SK-N-SH (cell line): ENCODE measurements at regions not wholly inside any gene's neighbourhood (a gene's known extent, or its start where the extent isn't known, plus 50 kb on each side); places are given as distances from the start of the nearest gene placed in this dataset.
"Not testable (repeated sequence)": the region's sequence is repeated elsewhere in the genome, so short reads cannot be mapped to it uniquely, and the experiment has no call there.

ENCODE experiments used
- CTCF ChIA-PET: fragments of 300-600, 350-600 bp; formaldehyde crosslinking; extraction: SDS; loops from one replicate; lab custom pipeline; 2021; lab: Yijun Ruan, JAX
- POLR2A ChIA-PET: fragments of 350-600 bp; sonication (Branson Sonifier 250); formaldehyde crosslinking; extraction: SDS; loops from one replicate; lab custom pipeline; 2020; ENCODE audit warnings: antibody characterized with exemption, inconsistent platforms; lab: Yijun Ruan, JAX
- DNase-seq: peaks from one replicate; pipeline ENCODE4 v3.0.0; 2012
- H2AFZ ChIP-seq: fragments of 200-600 bp; sonication (generic); 2 replicates; pipeline ENCODE4 v1.8.1; 2016; ENCODE audit warnings: antibody characterized with exemption, mild to moderate bottlenecking, low read depth
- H3F3A ChIP-seq: fragments of 200-600 bp; sonication (generic); replicated peaks from 2 replicates; pipeline ENCODE3; 2016; ENCODE audit warnings: antibody characterized with exemption, mild to moderate bottlenecking; ENCODE audit not compliant: insufficient read depth
- H3K27ac ChIP-seq, 2 experiments: fragments of 200-500 bp in 1 of 2; fragments of 200-600 bp in 1 of 2; sonication (Bioruptor generic) in 1 of 2; sonication (generic), shearing (Covaris generic) in 1 of 2; 2 replicates each; pipeline versions ENCODE4 v1.5.1 to v1.6.1; 2014 to 2016; ENCODE audit warnings: low read depth in 2 of 2, inconsistent platforms in 1 of 2, low read length in 1 of 2, mild to moderate bottlenecking in 1 of 2, mixed read lengths in 1 of 2
- H3K27me3 ChIP-seq: fragments of 200-600 bp; sonication (generic), shearing (Covaris generic); 2 replicates; pipeline ENCODE4 v1.6.1; 2016; ENCODE audit warnings: mixed run types; ENCODE audit not compliant: insufficient read depth
- H3K36me3 ChIP-seq, 2 experiments: fragments of 200-500 bp in 1 of 2; fragments of 200-600 bp in 1 of 2; sonication (Bioruptor generic) in 1 of 2; sonication (generic) in 1 of 2; replicated peaks in 1 of 2; 2 replicates each; pipeline versions ENCODE3 to v1.5.1; 2014 to 2016; ENCODE audit warnings: low read length in 1 of 2, mild to moderate bottlenecking in 1 of 2; ENCODE audit not compliant: insufficient read depth in 2 of 2, control insufficient read depth in 1 of 2
- H3K4me1 ChIP-seq, 2 experiments: fragments of 200-500 bp in 1 of 2; fragments of 200-600 bp in 1 of 2; sonication (Bioruptor generic) in 1 of 2; sonication (generic), shearing (Covaris generic) in 1 of 2; 2 replicates each; pipeline versions ENCODE4 v1.5.1 to v1.6.1; 2014 to 2016; ENCODE audit warnings: low read depth in 1 of 2, low read length in 1 of 2, mixed run types in 1 of 2; ENCODE audit not compliant: insufficient read depth in 2 of 2, control insufficient read depth in 1 of 2
- H3K4me2 ChIP-seq: fragments of 200-600 bp; sonication (generic), shearing (Covaris generic); 2 replicates; pipeline ENCODE4 v1.6.1; 2017; ENCODE audit warnings: mixed run types
- H3K4me3 ChIP-seq, 2 experiments: fragments of 200-500 bp in 1 of 2; fragments of 200-600 bp in 1 of 2; sonication (Bioruptor generic) in 1 of 2; sonication (generic), shearing (Covaris generic) in 1 of 2; 2 replicates each; pipeline versions ENCODE4 v1.5.1 to v1.8.1; 2014 to 2016; ENCODE audit warnings: low read depth in 2 of 2, inconsistent platforms in 1 of 2, low read length in 1 of 2, mild to moderate bottlenecking in 1 of 2, mixed read lengths in 1 of 2, moderate library complexity in 1 of 2
- H3K79me2 ChIP-seq: fragments of 200-600 bp; sonication (generic); 2 replicates; pipeline ENCODE4 v1.8.1; 2017; ENCODE audit warnings: mild to moderate bottlenecking; ENCODE audit not compliant: insufficient read depth
- H3K9ac ChIP-seq: fragments of 200-600 bp; sonication (generic); 2 replicates; pipeline ENCODE4 v1.6.1; 2017; ENCODE audit warnings: mixed run types
- H3K9me2 ChIP-seq: fragments of 200-600 bp; sonication (generic); 2 replicates; pipeline ENCODE4 v1.6.1; 2017; ENCODE audit warnings: mixed run types
- H3K9me3 ChIP-seq: fragments of 200-600 bp; sonication (generic); 2 replicates; pipeline ENCODE4 v1.6.1; 2017; ENCODE audit warnings: mixed run types, mild to moderate bottlenecking, moderate library complexity
- H4K20me1 ChIP-seq: fragments of 200-600 bp; sonication (generic); 2 replicates; pipeline ENCODE4 v1.6.1; 2017; ENCODE audit warnings: mild to moderate bottlenecking, mixed run types; ENCODE audit not compliant: insufficient read depth
- FOXJ3 ChIP-seq: sonication (generic); formaldehyde crosslinking; IDR thresholded peaks from 2 replicates; pipeline ENCODE4 v1.5.1; 2020; ENCODE audit warnings: mild to moderate bottlenecking, missing genetic modification reagents
- FOXM1 ChIP-seq: IDR thresholded peaks from 2 replicates; pipeline ENCODE4 v1.4.0; 2012; ENCODE audit warnings: low read depth, mild to moderate bottlenecking
- IRF3 ChIP-seq: fragments of 150-350 bp; IDR thresholded peaks from 2 replicates; pipeline ENCODE4 v1.6.1; 2016; ENCODE audit warnings: mild to moderate bottlenecking, low read depth, low read length
- MEF2A ChIP-seq: IDR thresholded peaks from 2 replicates; pipeline ENCODE4 v1.4.0; 2012; ENCODE audit warnings: low read depth, borderline replicate concordance
- POLR2AphosphoS5 ChIP-seq: IDR thresholded peaks from 2 replicates; pipeline ENCODE4 v1.6.1; 2012; ENCODE audit warnings: low read depth, low read length
- RAD21 ChIP-seq: IDR thresholded peaks from 2 replicates; pipeline ENCODE4 v1.6.1; 2012; ENCODE audit warnings: mild to moderate bottlenecking, low read length
- REST ChIP-seq: IDR thresholded peaks from 2 replicates; pipeline ENCODE4 v1.6.1; 2012; ENCODE audit warnings: mild to moderate bottlenecking, low read depth, low read length, moderate library complexity
- RFX5 ChIP-seq: IDR thresholded peaks from 2 replicates; pipeline ENCODE4 v1.6.1; 2012; ENCODE audit warnings: mild to moderate bottlenecking, improper control_type of control experiment, low read length
- YY1 ChIP-seq: IDR thresholded peaks from 2 replicates; pipeline ENCODE4 v1.4.0; 2012; ENCODE audit warnings: low read depth, mild to moderate bottlenecking
- WGBS: methylation state at CpG from one replicate; pipeline ENCODE4 v1.1.6; 2017; ENCODE audit warnings: low lambda C conversion rate; 5-methylcytosine and 5-hydroxymethylcytosine counted together

- no peaks in the 10 kb centered on the region for H3K9me3 ChIP-seq
- H3K9me2 ChIP-seq, result no peaks in the 10 kb centered on the region
- TF ChIP-seq RFX5 (no peak), REST (no peak), POLR2AphosphoS5 (no peak), IRF3 (no peak), FOXJ3 (CRISPR knock-in tag) (no peak), YY1 (no peak), FOXM1 (no peak), RAD21 (no peak), MEF2A (no peak)
- no peak overlapping the region for H3K4me3 ChIP-seq
- H3K79me2 ChIP-seq, result no peaks in the 10 kb centered on the region
- no peaks in the 10 kb centered on the region for H3K4me1 ChIP-seq
- DNase-seq, result no peak
- no peaks in the 10 kb centered on the region for H3F3A ChIP-seq
- no peaks in the 10 kb centered on the region for H3K36me3 ChIP-seq
- WGBS, result 8% methylated on average over 7 of the region's 7 CpGs
- no peak overlapping the region for H2AFZ ChIP-seq
- no peak overlapping the region for H3K9ac ChIP-seq
- CTCF ChIA-PET, result no interaction called here
- H3K27ac ChIP-seq, result no peak overlapping the region
- H4K20me1 ChIP-seq, result no peaks in the 10 kb centered on the region
- POLR2A ChIA-PET, result no interaction called here
- H3K4me2 ChIP-seq, result no peak overlapping the region
- no peaks in the 10 kb centered on the region for H3K27me3 ChIP-seq
Observed at GRCh38 chr2:126050991-126051736, 604.8 kb upstream of the GYPC start.

GRCh38 chr2:126051737-126052240 is 604.2 kb upstream of the GYPC start:
- POLR2A ChIA-PET, H3F3A ChIP-seq, H4K20me1 ChIP-seq, DNase-seq, H2AFZ ChIP-seq, H3K4me2 ChIP-seq, H3K9me3 ChIP-seq, H3K79me2 ChIP-seq, H3K36me3 ChIP-seq, H3K27me3 ChIP-seq, H3K9ac ChIP-seq, CTCF ChIA-PET, H3K4me1 ChIP-seq, H3K9me2 ChIP-seq, H3K4me3 ChIP-seq, H3K27ac ChIP-seq: not testable (repeated sequence)
- 10% methylated on average over 6 of the region's 6 CpGs for WGBS
